ENCODE measurements at regions not wholly inside any gene's neighbourhood (a gene's known extent, or its start where the extent isn't known, plus 50 kb on each side); places are given as distances from the start of the nearest gene placed in this dataset.
"Not testable (repeated sequence)": the region's sequence is repeated elsewhere in the genome, so short reads cannot be mapped to it uniquely, and the experiment has no call there.

DNA sequence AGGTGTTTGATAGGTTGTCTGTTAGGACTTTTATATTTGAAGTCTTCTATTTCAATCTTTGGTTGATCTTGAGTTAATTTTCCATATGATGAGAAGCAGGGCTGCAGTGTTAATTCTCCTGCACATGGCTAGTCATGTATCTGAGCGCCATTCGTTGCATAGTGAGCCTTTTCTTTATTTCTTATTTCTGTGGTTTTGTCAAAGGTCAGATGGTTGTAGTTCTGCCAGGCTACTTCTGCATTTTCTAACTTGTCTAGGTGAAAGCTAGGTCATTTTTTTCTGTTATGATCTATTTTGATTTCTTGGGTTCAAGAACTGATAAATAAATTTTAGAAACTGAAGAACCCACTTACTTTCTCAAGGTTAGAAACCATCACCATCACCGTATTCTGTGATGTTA is 56.7 kb downstream of the CCDC74A start:
- DNase-seq (ENCODE audit: insufficient read length, low spot score) (no peak), FAIRE-seq (no peak)
- TF ChIP-seq TAF1 (IDR thresholded peaks at IDR 0.05; ENCODE audit: low read depth, low read length): no peak
- TF ChIP-seq SPI1 (IDR thresholded peaks at IDR 0.05; ENCODE audit: low read depth, low read length): peak; percentile 51

DNA sequence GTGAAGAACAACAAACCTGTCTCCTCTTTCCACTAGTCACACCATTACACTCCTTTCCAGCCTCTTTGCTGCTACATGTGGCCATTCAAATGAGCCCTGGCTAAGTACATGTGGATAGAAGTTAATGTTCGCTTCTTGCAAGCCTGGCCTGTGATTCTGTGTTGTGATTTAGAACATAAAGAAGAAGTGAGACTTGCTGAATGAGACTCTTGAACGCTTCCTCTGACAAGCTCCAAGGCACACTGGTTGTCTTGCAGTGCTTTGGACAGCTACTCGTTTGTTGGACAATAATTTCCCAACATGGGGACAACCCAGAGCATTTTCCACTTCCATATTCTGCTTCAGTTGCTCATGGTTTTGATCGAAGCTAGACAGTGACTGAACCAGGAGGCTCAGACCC is 57.3 kb downstream of the CCDC74A start:
- DNase-seq (ENCODE audit: insufficient read length, low spot score) (no peak), FAIRE-seq (peak; percentile 56)
- no peak for TF ChIP-seq TAF1 (IDR thresholded peaks at IDR 0.05; ENCODE audit: low read depth, low read length)
- TF ChIP-seq SPI1 (IDR thresholded peaks at IDR 0.05; ENCODE audit: low read depth, low read length): peak; percentile 92
- TF ChIP-seq POLR2AphosphoS5 (IDR thresholded peaks at IDR 0.05; ENCODE audit: low read depth, low read length): no peak
- TF ChIP-seq POLR2A (IDR thresholded peaks at IDR 0.05; ENCODE audit: low read depth, low read length): no peak

DNA sequence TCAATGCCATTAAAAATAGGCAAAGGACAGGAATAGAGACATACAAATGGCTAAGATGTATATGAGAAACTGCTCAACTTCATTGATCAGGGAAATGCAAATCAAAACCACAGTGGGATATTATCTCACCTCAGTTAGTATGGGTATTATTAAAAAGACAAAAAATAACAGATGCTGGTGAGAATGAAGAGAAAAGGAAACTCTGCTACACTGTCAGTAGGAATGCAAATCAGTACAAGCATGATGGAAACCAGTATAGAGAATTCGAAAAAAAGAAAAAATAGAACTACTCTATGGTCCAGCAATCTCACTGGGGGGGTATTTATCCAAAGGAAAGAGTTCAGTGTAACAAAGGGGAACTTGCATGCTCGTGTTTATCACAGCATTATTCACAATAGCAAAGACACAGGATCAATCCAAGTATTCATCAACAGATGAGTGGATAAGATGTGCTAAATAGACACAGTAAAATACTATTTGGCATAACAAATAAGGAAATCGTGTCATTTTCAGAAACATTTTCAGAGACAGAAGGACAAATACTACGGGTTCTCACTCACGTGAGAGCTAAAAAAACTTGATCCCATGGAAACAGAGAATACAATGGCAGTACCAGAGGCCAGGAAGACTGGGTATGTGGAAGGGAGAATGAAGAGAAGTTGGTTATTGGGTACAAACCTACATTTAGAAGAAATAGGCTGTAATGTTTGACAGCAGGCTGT is 60.6 kb downstream of the CCDC74A start:
- peak; percentile 75 for FAIRE-seq
- DNase-seq (ENCODE audit: insufficient read length, low spot score): peak; percentile 19
- no peak for TF ChIP-seq POLR2A (IDR thresholded peaks at IDR 0.05; ENCODE audit: low read depth, low read length)
- no peak for TF ChIP-seq TAF1 (IDR thresholded peaks at IDR 0.05; ENCODE audit: low read depth, low read length)
- TF ChIP-seq SPI1 (IDR thresholded peaks at IDR 0.05; ENCODE audit: low read depth, low read length): no peak
- no peak for TF ChIP-seq PAX5 (IDR thresholded peaks at IDR 0.05; ENCODE audit: insufficient read depth, low read length, severe bottlenecking)
- TF ChIP-seq POLR2AphosphoS5 (IDR thresholded peaks at IDR 0.05; ENCODE audit: low read depth, low read length): no peak
- TF ChIP-seq POU2F2 (IDR thresholded peaks at IDR 0.05; ENCODE audit: low read depth, low read length): no peak

DNA sequence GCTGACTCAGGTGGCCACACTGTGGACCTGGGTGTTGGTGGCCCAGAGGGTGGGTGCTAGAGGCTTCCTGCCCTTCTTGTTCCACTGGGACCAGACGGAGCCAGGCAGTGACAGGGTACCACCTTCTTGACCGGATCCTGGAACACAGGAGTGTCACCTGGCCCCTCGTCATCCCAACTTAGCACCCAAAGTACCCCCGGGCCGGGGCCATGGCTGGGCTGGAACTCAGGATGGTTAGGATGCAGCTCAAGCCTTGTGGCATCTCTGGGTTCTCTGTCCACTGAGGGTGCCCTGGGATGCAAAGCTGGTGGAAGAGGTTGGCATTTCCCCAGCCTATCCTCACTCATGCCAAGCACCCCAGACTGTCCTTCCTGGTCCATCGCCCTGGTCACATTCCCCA is 61.4 kb downstream of the CCDC74A start:
- not testable (repeated sequence) for DNase-seq (ENCODE audit: insufficient read length, low spot score)
- FAIRE-seq: peak; percentile 57

DNA sequence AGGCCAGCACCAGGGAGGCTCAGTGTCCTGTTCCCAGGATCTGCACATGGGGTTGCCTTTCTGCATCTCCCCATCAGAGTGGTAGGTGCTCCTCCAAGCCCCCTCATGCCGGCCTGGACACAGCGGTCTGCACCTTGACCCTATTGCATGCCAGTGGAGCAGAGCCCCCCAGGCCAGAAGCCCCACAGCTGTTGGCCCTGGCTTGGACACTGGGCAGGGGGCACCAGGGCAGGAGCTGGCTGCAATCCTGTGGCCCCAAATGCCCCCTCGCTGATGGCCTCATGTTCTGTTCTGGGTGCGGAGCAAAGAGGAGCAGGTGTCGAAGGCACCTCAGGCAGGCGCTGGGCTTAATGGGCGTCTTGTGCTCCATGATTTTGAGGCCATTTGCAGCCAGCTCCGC is 62.7 kb downstream of the CCDC74A start:
- TF ChIP-seq POLR2A (IDR thresholded peaks at IDR 0.05; ENCODE audit: low read depth, low read length) (no peak), POU2F2 (IDR thresholded peaks at IDR 0.05; ENCODE audit: low read depth, low read length) (no peak), POLR2AphosphoS5 (IDR thresholded peaks at IDR 0.05; ENCODE audit: low read depth, low read length) (no peak), PAX5 (IDR thresholded peaks at IDR 0.05; ENCODE audit: insufficient read depth, low read length, severe bottlenecking) (no peak), TAF1 (IDR thresholded peaks at IDR 0.05; ENCODE audit: low read depth, low read length) (no peak), SPI1 (IDR thresholded peaks at IDR 0.05; ENCODE audit: low read depth, low read length) (no peak)
- DNase-seq (ENCODE audit: insufficient read length, low spot score): no peak
- FAIRE-seq: no peak

DNA sequence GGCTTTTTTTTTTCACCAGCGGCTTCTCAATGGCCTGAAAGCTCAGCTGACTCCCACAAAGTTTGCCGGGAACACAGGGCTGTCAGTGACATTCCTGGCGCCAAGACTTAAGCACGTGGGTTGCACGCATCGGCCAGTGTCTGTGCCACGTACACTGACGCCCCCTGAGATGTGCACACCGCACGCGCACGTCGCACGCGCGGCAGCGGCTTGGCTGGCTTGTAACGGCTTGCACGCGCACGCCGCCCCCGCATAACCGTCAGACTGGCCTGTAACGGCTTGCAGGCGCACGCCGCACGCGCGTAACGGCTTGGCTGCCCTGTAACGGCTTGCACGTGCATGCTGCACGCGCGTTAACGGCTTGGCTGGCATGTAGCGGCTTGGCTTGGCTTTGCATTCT is 63.2 kb downstream of the CCDC74A start:
- TF ChIP-seq POLR2AphosphoS5 (IDR thresholded peaks at IDR 0.05; ENCODE audit: low read depth, low read length): no peak
- no peak for TF ChIP-seq PAX5 (IDR thresholded peaks at IDR 0.05; ENCODE audit: insufficient read depth, low read length, severe bottlenecking)
- no peak for TF ChIP-seq SPI1 (IDR thresholded peaks at IDR 0.05; ENCODE audit: low read depth, low read length)
- no peak for TF ChIP-seq TAF1 (IDR thresholded peaks at IDR 0.05; ENCODE audit: low read depth, low read length)
- no peak for TF ChIP-seq POU2F2 (IDR thresholded peaks at IDR 0.05; ENCODE audit: low read depth, low read length)
- no peak for TF ChIP-seq POLR2A (IDR thresholded peaks at IDR 0.05; ENCODE audit: low read depth, low read length)
- FAIRE-seq (no peak), DNase-seq (ENCODE audit: insufficient read length, low spot score) (no peak)

DNA sequence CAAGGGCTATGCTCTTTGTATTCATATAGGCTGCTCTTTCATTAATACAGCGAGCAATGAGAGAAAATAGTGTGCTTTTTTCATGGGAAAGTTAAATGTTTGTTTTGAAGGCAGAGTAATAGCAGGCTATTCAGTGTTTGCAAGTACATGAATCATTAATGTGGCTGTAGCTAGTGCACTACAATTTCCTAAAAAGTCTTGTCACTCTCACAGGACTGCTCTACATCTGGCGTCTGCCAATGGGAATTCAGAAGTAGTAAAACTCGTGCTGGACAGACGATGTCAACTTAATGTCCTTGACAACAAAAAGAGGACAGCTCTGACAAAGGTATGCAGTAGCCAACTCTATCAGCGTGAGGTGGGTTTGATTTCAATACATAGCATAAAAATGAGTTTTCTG is 68.9 kb downstream of the CCDC74A start:
- not testable (repeated sequence) for DNase-seq (ENCODE audit: insufficient read length, low spot score); FAIRE-seq

DNA sequence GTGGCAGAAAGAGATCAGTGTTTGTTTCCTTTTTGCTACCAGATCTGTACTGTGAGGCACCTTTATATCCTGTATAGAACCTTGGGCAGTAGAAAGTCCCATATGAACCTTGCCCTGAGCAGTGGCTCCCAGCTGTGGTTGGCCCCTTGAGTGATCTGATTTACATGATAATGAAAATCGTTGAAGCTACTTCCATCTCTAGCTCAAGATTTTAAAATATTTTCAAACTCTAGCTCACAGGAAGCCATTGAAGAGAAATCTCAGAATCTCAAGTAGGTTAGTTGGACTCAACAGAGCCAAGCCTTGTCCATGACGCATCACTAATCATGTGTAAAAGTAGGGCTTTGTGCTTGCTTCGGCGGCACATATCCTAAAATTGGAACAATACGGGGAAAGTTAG is 74.8 kb downstream of the CCDC74A start:
- FAIRE-seq; DNase-seq (ENCODE audit: insufficient read length, low spot score): not testable (repeated sequence)

DNA sequence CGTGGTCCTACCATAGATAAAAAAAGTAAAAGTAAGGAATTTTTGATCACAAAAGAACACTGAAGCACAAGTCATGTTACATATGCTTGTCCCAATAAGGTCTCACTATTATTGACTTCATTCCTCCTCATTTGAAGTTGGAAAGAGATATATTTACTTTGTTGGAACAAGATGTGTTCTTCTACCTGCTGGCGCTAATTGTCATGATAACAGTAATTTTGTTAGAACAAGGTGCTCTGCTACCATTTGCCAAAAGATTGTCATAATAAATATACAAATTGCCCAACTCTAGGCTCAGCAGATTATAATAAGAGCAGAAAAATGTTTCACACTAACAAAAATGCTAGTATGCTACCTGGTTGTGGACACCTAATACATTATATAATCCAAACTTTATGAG is 77.0 kb downstream of the CCDC74A start:
- DNase-seq (ENCODE audit: insufficient read length, low spot score); FAIRE-seq: not testable (repeated sequence)

DNA sequence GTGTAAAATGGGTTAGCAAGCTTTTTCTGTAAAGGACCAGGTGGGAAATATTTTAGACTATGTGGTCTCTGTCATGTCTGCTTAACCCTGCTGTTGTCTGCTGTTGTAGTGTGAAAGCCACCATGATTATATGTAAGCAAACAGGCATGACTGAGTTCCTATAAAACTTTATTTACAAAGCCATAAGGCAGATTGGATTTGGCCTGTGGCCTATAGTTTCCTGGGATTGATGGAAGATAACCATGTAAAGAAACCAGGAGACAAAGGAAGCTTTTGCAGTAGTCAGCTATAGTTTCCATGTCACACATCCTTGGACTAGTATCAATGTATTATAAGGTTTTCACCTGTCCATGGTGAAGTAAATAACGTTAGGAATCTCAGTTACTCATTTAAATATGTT is 78.7 kb downstream of the CCDC74A start:
- not testable (repeated sequence) for DNase-seq (ENCODE audit: insufficient read length, low spot score); FAIRE-seq

DNA sequence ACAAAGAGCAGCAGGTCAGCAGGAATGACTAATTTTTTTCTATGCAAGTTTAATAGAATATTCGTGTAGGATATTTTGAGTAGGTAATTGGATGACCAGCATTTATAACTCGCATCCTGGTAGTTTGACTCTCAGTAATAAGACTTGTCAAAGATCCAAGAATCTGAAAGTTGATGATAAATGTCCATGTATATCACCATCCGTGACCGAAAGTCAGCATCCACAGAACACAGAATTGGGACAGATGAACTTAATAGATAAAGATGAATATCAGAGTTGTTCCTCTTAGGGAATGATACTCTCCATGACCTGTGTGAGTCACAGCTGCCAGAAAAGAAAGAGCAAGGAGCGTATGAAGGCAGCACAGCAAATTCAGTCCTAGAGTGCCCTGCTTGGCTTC is 79.4 kb downstream of the CCDC74A start:
- DNase-seq (ENCODE audit: insufficient read length, low spot score); FAIRE-seq: not testable (repeated sequence)

DNA sequence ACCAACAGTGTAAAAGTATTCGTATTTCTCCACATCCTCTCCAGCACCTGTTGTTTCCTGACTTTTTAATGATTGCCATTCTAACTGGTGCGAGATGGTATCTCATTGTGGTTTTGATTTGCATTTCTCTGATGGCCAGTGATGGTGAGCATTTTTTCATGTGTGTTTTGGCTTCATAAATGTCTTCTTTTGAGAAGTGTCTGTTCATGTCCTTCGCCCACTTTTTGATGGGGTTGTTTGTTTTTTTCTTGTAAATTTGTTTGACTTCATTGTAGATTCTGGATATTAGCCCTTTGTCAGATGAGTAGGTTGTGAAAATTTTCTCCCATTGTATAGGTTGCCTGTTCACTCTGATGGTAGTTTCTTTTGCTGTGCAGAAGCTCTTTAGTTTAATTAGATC is 86.9 kb downstream of the CCDC74A start:
- not testable (repeated sequence) for FAIRE-seq; DNase-seq (ENCODE audit: insufficient read length, low spot score)

DNA sequence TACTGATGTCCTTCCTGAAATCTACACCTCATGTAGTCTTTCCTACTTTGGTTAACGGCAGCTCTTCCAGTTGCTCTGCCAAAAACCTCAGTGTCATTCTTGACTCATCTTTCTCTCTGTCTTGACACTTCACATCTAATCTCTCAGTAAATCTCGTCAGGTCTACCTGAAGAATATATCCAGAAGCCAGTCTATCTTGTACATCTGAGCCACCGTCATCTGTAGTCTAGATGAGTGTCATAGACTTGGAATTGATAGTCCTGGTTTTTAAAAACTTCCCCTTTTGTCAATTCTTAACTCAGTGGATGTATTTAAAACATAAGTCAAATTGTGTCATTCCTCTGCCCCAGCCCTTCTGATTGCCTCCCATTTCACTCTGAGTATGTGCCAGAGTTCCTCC is 90.6 kb downstream of the CCDC74A start:
- FAIRE-seq: not testable (repeated sequence)

More for the DNA sequence above, 90.6 kb downstream of the CCDC74A start:
- DNase-seq (ENCODE audit: insufficient read length, low spot score): not testable (repeated sequence)
